Hepatocyte (in vitro differentiated cells): ENCODE measurements at regions not wholly inside any gene's neighbourhood (a gene's known extent, or its start where the extent isn't known, plus 50 kb on each side); places are given as distances from the start of the nearest gene placed in this dataset.

Experiments used
- CTCF ChIP-seq: fragments of 200-600 bp; sonication (generic); IDR thresholded peaks from 2 replicates; pipeline ENCODE4 v1.5.1; 2016; ENCODE audit warnings: antibody characterized with exemption, mild to moderate bottlenecking; ENCODE audit not compliant: poor library complexity
- EZH2 ChIP-seq: fragments of 200-600 bp; sonication (generic); IDR thresholded peaks from 2 replicates; pipeline ENCODE4 v1.6.1; 2016; ENCODE audit warnings: antibody characterized with exemption, mild to moderate bottlenecking, borderline replicate concordance
- EZH2phosphoT487 ChIP-seq: fragments of 200-600 bp; sonication (generic); IDR thresholded peaks from one replicate; pipeline ENCODE4 v1.6.1; 2018; ENCODE audit warnings: antibody characterized with exemption, mild to moderate bottlenecking, low read depth, moderate library complexity; ENCODE audit not compliant: unreplicated experiment, severe bottlenecking

GRCh38 chr22:48709976-48710375 lies 1117.7 kb downstream of the BRD1 start:
- TF ChIP-seq CTCF (no peak), EZH2 (no peak), EZH2phosphoT487 (no peak)
